Ovary (tissue), 3 donors: ENCODE measurements at regions not wholly inside any gene's neighbourhood (a gene's known extent, or its start where the extent isn't known, plus 50 kb on each side); places are given as distances from the start of the nearest gene placed in this dataset.

Experiments
- CTCF ChIP-seq, 3 donors: fragments of 450-650 bp in 2 of 3; fragments of 200-600 bp in 1 of 3; IDR thresholded peaks; one replicate each; pipeline versions ENCODE4 v1.5.1 to v1.8.0; 2016 to 2022; ENCODE audit warnings: antibody characterized with exemption in 3 of 3, mild to moderate bottlenecking in 1 of 3
- EP300 ChIP-seq: sonication (generic); formaldehyde crosslinking; IDR thresholded peaks from one replicate; pipeline ENCODE4 v1.6.1; 2017; ENCODE audit warnings: antibody characterized with exemption
- POLR2A ChIP-seq: fragments of 450-650 bp; IDR thresholded peaks from one replicate; pipeline ENCODE4 v1.6.1; 2017; ENCODE audit warnings: antibody characterized with exemption, mild to moderate bottlenecking, moderate library complexity
- donor health status: DM: no; HTN: no; CAD: no.

- TF ChIP-seq CTCF (IDR thresholded peaks at IDR 0.05) = no peak
- no peak for TF ChIP-seq POLR2A
- TF ChIP-seq EP300 = no peak
Measured at GRCh38 chr18:78378983-78379382, 600.6 kb upstream of the SALL3 start.
